ENCODE measurements at regions not wholly inside any gene's neighbourhood (a gene's known extent, or its start where the extent isn't known, plus 50 kb on each side); places are given as distances from the start of the nearest gene placed in this dataset.
"Not testable (repeated sequence)": the region's sequence is repeated elsewhere in the genome, so short reads cannot be mapped to it uniquely, and the experiment has no call there.

- no peak for DNase-seq
Measured at GRCh38 chrX:118261151-118261550, 84.8 kb upstream of the WDR44 start.

GRCh38 chrX:118271775-118272174 lies 74.1 kb upstream of the WDR44 start:
- no peak for DNase-seq

DNA sequence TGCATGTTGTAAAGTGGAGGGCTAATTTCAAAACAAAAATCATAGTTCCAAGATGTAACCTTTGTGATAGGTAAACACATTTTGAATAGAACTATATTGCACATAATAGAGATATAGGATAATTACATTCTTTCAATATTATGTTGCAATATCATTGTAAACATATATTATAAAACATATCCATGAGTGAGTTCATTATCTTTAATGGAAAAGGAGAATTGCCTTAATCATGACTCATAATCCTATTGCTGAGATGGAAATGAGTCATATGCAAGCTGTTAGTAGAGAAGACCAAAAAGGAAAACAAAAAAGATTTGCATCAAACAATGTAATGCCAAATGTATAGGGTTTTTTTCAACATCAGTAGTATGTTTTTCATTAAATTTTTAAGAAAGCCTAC lies 73.7 kb upstream of the WDR44 start:
- DNase-seq, result no peak

DNA sequence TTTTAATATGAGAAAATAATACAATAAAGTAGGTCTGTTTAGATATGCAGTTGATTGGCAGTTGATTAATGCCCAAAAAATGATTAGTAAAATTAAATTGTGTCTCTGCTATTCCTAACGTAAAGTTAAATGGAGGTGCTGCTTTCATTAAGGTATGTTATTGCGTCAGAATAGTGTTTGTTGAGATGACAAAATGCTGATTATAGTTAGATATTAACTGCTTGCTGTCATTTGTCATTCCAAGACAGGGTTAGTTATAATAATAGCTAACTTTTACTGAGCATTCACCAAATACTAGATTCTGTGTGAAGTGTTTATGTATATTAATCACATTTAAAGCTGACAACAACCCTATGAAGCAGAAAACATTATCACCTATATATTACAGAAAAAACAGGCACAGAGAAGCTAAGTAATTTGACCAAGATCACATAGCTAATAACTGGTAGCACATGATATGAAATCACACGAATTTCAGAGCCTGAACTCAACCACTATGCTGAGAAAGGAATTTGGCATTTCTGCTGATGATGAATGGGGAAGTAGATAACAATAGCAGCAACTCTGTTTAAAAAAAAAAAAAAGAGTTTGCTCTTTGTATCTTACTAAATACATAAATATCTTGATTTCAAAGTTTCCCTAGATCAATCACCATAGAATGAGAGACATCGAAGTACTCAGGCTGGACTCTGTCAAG lies 59.7 kb upstream of the WDR44 start:
- no peak for DNase-seq

DNA sequence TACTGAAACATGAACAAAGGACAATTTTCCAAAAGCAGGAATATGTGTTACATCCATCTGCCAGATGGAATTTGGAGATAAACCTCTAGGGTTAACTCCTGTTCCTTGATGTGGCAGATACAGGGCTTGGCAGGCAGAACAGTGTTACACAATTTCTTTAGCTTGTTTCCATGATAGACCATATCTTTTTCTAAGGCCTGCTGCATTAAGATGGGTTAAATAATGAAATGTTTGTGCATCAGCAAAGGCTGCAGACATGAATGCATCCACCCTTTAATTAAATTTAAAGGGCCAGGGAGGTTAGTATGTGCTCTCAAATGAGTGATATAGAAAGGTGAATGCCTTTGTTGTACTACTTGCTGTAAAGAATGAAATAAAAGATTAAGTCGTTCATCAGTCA lies 50.1 kb upstream of the WDR44 start:
- not testable (repeated sequence) for DNase-seq

All from activated T-cell treated with anti-CD3 and anti-CD28 coated beads for 4 hours (primary cell).